MM.1S (cell line): ENCODE measurements at regions not wholly inside any gene's neighbourhood (a gene's known extent, or its start where the extent isn't known, plus 50 kb on each side); places are given as distances from the start of the nearest gene placed in this dataset.

ENCODE experiments used
- CTCF ChIP-seq: fragments of 300-600 bp; sonication (generic); IDR thresholded peaks from 2 replicates; pipeline ENCODE4 v1.5.1; 2016; ENCODE audit warnings: antibody characterized with exemption, low read length, mixed read lengths
- EZH2phosphoT487 ChIP-seq: fragments of 300-600 bp; sonication (generic); IDR thresholded peaks from 2 replicates; pipeline ENCODE4 v1.6.1; 2018; ENCODE audit warnings: antibody characterized with exemption, low read length

GRCh38 chr3:193822492-193823212 lies 229.6 kb downstream of the OPA1 start:
- no peak for TF ChIP-seq EZH2phosphoT487
- no peak for TF ChIP-seq CTCF
